Body of pancreas (tissue), 4 donors: ENCODE measurements at regions not wholly inside any gene's neighbourhood (a gene's known extent, or its start where the extent isn't known, plus 50 kb on each side); places are given as distances from the start of the nearest gene placed in this dataset.
A peak's percentile ranks its signal among the peaks of the same experiment; 100 is the strongest.

ENCODE experiments used
- ATAC-seq: fragments of 150-250 bp; one replicate; pipeline ENCODE4 v1.9.1; 2016
- DNase-seq, 4 donors: peaks; one replicate each; pipeline ENCODE4 v3.0.0-alpha.2; 2019
- H3K27ac ChIP-seq, 4 donors: fragments of 200-600 bp; sonication (generic); 1 replicate in 3 of 4; 2 replicates in 1 of 4; pipeline versions ENCODE4 v1.5.1 to v1.6.1; 2016 to 2019; ENCODE audit warnings: mild to moderate bottlenecking in 1 of 4, mixed read lengths in 1 of 4, moderate library complexity in 1 of 4
- H3K27me3 ChIP-seq, 2 donors: fragments of 200-600 bp; sonication (generic); one replicate each; pipeline ENCODE4 v1.6.0; 2016; ENCODE audit warnings: mild to moderate bottlenecking in 1 of 2
- H3K36me3 ChIP-seq, 2 donors: fragments of 200-600 bp; sonication (generic); replicated peaks in 1 of 2; 2 replicates each; pipeline ENCODE4 v1.5.1; 2016; ENCODE audit warnings: low read depth in 2 of 2; ENCODE audit not compliant: insufficient read depth in 1 of 2
- H3K4me1 ChIP-seq: fragments of 200-600 bp; sonication (generic); one replicate; pipeline ENCODE4 v1.6.0; 2016
- H3K4me3 ChIP-seq, 2 donors: fragments of 200-600 bp; sonication (generic); 1 replicate in 1 of 2; 2 replicates in 1 of 2; pipeline ENCODE4 v1.5.1; 2016 to 2019
- H3K9me3 ChIP-seq, 3 donors: fragments of 200-600 bp; sonication (generic); 1 replicate in 2 of 3; 2 replicates in 1 of 3; pipeline ENCODE4 v1.5.1; 2016
- CTCF ChIP-seq, 7 experiments: fragments of 450-650 bp in 4 of 7; fragments of 200-600 bp in 3 of 7; sonication (generic) in 3 of 7; IDR thresholded peaks; one replicate each; pipeline ENCODE4 v1.5.1; 2016 to 2019; ENCODE audit warnings: antibody characterized with exemption in 7 of 7
- POLR2A ChIP-seq, 3 donors: fragments of 450-650 bp; IDR thresholded peaks; one replicate each; pipeline ENCODE4 v1.6.1; 2016; ENCODE audit warnings: antibody characterized with exemption in 3 of 3, mild to moderate bottlenecking in 2 of 3
- WGBS, 2 donors: methylation state at CpG; one replicate each; pipeline ENCODE4 v1.1.5; 2017; 5-methylcytosine and 5-hydroxymethylcytosine counted together
- intact Hi-C: fragments of 100-400 bp; cut with DNase I; formaldehyde crosslinking; loops from one replicate; pipeline ENCODE4 v1.15.1; 2023

DNA sequence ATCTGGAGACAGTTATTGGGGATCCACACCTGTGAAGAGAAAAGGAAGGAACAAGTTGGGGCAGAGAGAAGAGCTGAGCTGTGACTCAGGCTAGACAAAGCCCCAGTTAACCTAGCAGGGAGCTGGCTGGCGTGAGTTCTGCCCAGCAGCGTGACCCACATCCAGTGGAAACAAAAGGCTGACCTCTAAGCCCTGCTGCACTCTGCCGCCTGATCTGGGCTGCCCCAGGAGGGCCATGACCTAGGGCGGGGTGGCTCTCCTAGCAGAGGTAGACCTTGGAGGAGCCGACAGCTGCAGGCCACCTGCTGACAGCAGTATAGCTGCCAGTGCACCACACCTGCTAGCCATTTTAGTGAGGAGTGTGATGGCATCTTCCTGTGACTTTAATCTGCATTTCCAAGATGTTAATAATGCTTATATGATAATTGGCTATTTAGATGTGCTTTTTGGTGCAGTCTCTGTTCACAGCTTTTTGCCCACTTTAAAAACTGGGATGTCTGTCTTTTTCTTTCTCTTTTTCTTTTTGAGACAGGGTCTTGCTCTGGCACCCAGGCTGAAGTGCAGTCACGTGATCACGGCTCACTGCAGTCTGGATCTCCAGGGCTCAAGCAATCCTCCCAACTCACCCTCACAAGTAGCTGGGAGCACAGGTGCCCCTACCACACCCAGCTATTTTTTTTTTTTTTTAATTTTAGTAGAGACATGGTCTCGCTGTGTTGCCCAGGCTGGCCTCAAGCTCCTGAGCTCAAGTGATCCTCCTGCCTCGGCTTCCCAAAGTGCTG, 78.1 kb downstream of the LSM3 start:
- intact Hi-C loops = no loop called here
- WGBS, 2 donors = 70 to 75% methylated on average over 5 to 9 of the region's 9 CpGs
- Histone ChIP-seq H3K9me3 (no peaks in the 10 kb centered on the region), H3K4me1 (no peaks in the 10 kb centered on the region), H3K36me3 (no peaks in the 10 kb centered on the region), H3K27ac (no peak overlapping the region), H3K27me3 (no peaks in the 10 kb centered on the region), H3K4me3 (no peak overlapping the region)
- TF ChIP-seq CTCF (IDR thresholded peaks at IDR 0.05) = no peak
- TF ChIP-seq POLR2A (IDR thresholded peaks at IDR 0.05) = no peak
- DNase-seq (no peak), ATAC-seq (no peak)

GRCh38 chr3:14258906-14259904, 80.6 kb downstream of the LSM3 start:
- intact Hi-C loops = no loop called here

GRCh38 chr3:14260463-14260862, 81.8 kb downstream of the LSM3 start:
- no peak for DNase-seq
- 66 to 69% methylated on average over 7 of the region's 7 CpGs for WGBS, 2 donors
- H3K9me3 ChIP-seq = no peaks in the 10 kb centered on the region
- no peaks in the 10 kb centered on the region for H3K36me3 ChIP-seq
- H3K4me3 ChIP-seq = no peak overlapping the region
- intact Hi-C loops = loop anchor here (5.0 kb wide), 1 partner anchor 212 kb away; no protein-coding TSS in a partner anchor
- no peaks in the 10 kb centered on the region for H3K4me1 ChIP-seq
- no peak overlapping the region for H3K27ac ChIP-seq
- TF ChIP-seq CTCF (IDR thresholded peaks at IDR 0.05) = no peak
- TF ChIP-seq POLR2A (IDR thresholded peaks at IDR 0.05) = no peak
- H3K27me3 ChIP-seq = no peaks in the 10 kb centered on the region
- ATAC-seq = no peak

More at GRCh38 chr3:14258906-14259904, 80.6 kb downstream of the LSM3 start:
- H3K36me3 ChIP-seq = no peaks in the 10 kb centered on the region
- no peaks in the 10 kb centered on the region for H3K27me3 ChIP-seq
- TF ChIP-seq POLR2A (IDR thresholded peaks at IDR 0.05) (no peak), CTCF (IDR thresholded peaks at IDR 0.05) (no peak)
- WGBS, 2 donors = 60 to 72% methylated on average over 8 to 12 of the region's 12 CpGs
- H3K4me1 ChIP-seq = no peaks in the 10 kb centered on the region
- no peak overlapping the region for H3K4me3 ChIP-seq
- ATAC-seq (no peak), DNase-seq (no peak)
- no peaks in the 10 kb centered on the region for H3K9me3 ChIP-seq
- H3K27ac ChIP-seq = no peak overlapping the region

DNA sequence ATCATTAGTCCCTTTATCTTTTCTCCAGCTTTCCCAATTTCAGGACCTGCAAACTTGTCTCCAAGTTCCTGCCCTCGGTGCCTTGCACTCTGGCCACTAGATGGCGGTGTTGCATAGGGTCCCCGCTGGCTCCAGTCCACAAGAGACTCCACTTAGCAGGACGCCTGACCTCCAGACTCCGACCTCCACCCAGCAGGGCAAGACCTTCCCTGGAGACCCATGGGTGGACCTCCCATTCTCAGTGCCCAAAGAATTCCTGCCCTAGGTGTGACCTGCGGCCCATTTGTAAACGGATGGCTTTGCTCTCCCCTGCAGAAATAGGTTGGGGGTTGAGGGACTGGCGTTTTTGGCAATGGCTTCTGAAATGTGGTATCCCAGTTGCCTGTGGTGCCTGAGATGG, 82.6 kb downstream of the LSM3 start:
- H3K27ac ChIP-seq = no peak overlapping the region
- H3K4me3 ChIP-seq = no peak overlapping the region
- no peak for TF ChIP-seq POLR2A (IDR thresholded peaks at IDR 0.05)
- TF ChIP-seq CTCF (IDR thresholded peaks at IDR 0.05) = peak; percentile 92 to 100 (median 94)
- no peaks in the 10 kb centered on the region for H3K9me3 ChIP-seq
- H3K36me3 ChIP-seq = no peaks in the 10 kb centered on the region
- WGBS, 2 donors = 7 to 11% methylated on average over 8 of the region's 8 CpGs
- peak; percentile 79 to 85 (median 82) for DNase-seq
- no peaks in the 10 kb centered on the region for H3K4me1 ChIP-seq
- intact Hi-C loops = loop anchor here (5.0 kb wide), 1 partner anchor 211 kb away; no protein-coding TSS in a partner anchor
- peak; percentile 84 for ATAC-seq
- H3K27me3 ChIP-seq = no peaks in the 10 kb centered on the region
